Activated CD4-positive, alpha-beta T cell treated with anti-CD3 and anti-CD28 coated beads, Interleukin-2, amount 50 U/mL, for 16 hours (primary cell): ENCODE measurements at regions not wholly inside any gene's neighbourhood (a gene's known extent, or its start where the extent isn't known, plus 50 kb on each side); places are given as distances from the start of the nearest gene placed in this dataset.
A peak's percentile ranks its signal among the peaks of the same experiment; 100 is the strongest.

Experiments used
- DNase-seq: peaks from one replicate; pipeline ENCODE4 v3.0.0-alpha.2; 2020

DNA sequence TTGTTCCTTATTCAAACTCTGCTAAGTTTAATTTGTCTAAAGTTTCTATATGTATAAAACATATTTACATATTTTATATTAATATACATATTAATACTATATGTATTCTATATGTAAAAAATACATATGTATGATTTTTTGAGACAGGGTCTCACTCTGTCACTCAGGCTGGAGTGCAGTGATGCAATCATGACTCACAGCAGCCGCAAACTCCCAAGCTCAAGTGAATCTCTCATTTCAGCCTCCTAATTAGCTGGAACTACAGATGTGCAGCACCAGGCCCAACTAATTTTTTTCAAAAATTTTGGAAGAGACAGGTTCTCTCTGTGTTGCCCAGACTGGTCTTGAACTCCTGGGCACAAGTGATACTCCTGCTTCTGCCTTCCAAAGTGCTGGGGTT, 684.9 kb downstream of the TRAM1L1 start:
- no peak for DNase-seq

DNA sequence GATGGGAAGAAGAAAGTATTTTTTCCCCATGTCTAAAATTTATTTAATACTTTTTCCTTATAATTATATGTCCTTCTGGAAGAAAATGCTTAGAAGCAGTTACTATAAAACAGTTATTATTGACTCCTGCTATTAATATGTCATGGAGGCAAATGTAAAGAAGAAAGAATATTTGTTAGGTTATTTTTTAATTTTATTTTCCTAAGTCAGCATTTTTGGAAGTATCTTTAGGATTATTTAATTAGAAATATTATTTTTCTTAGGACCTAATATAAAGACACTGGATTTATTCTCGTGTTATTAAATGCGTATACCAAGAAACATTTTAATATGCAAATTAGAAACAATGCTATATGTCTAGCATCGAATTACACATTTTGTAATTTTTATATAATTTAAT, 687.7 kb downstream of the TRAM1L1 start:
- DNase-seq, result no peak

DNA sequence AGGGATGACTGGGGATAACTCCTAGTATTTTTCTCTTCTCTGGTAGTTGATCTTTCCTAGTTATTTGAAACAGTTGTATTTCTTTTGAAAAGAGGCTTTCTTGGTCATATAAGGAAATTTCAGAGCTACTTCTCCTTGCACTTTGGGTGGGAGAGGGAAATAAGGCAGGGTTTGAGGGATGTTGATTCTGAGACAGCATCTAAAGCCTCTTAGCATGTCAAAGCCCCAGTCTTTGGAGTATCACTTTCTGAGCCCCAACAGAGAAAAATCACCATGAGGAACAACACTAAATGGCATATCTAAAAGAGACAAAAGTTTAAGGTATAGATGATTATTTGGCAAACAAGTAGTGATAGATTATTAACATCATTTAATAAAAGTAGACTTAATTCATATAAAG, 688.1 kb downstream of the TRAM1L1 start:
- no peak for DNase-seq

DNA sequence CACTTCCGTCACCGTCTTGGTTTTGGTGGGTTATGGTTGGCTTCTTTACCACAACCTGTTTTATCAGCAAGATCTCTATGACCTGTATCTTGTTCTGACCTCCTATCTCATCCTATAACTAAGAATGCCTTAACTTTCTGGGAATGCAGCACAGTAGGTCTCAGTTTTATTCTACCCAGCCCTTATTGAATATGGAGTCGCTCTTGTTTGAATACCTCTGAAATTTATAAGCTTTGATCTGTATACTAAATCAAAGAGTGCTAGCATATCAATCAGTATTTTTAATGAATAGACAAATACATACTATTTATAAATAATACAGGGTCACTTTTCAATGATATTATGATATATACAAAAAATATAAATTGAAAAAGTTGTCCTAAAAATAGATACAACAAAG, 690.0 kb downstream of the TRAM1L1 start:
- DNase-seq, result no peak

DNA sequence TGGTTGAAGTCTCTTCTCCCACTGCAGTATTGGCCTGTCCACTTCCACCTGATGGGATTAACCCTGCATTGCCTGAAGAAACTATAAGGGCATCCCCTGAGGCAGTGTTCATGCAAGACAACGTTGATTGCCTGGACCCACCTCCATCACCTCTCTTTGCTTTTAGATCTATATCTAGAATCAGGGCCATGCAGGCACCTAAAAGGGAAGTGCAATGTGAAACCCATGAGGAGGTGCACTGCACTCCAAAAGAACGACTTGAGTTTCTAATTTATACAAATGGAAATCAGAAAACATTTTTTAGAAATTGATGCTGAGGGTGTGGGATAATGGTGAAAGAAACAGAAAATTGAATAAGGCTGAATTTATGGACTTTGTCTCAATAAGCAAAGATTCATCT, 694.4 kb downstream of the TRAM1L1 start:
- DNase-seq, result no peak

DNA sequence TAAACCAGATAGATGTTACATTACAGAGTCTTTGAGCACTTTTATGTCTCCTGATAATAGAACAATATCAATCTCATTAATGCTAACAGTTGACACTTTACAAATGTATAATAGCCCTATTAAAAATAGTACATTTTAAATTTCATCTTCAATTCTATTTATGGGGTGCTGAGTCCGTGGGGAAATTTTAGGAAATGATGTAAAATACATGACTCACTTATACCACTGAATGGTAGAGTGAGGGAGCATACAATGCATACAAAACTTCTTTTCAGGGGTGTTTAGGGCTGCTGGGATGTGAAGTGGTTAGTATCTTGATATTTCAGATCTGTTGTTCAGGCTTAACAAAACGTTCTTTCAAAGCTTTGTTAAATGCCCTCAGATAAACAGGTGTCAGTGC, 696.2 kb downstream of the TRAM1L1 start:
- no peak for DNase-seq

DNA sequence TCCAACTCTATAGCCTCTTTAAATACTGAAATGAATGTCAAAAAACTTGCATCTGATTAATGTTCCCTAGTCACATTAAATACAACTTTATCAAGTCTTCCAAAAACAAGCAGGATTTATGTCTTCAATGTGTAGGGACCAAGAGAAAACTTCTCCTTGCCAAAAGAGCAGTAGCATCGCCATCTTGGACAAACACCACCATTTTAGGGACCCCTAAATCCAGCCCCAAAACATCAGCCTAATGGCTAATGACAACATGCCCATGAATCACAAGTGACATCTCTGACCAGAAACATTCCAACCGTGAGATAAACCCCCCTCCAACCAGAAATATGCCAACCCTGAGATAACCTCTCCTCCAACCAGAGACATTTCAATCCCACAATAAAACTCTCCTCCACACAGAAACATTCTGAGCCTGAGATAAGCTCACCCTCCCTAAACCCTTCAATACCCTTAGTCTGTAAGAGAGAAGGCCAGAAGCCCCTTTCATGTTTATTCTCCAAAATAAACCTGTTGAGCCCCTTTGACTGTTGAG, 697.4 kb downstream of the TRAM1L1 start:
- DNase-seq, result no peak

DNA sequence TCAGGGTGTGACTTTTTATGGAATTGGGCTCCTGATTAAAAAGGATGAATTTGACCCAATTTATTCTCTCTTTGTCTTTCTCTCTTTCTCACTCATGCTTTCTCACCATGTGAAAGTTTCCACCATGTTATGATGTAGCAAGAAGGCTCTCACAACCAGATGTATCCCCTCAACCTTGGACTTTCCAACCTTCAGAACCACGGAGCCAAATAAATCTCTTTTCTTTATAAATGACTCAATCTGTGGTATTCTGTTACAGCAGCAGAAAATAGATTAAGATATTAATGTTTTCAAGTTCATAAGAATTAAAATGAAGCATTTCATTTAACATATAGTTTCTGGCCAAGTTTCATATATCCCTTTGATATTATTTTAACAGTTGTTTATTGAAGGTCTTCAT, 698.5 kb downstream of the TRAM1L1 start:
- DNase-seq, result no peak

DNA sequence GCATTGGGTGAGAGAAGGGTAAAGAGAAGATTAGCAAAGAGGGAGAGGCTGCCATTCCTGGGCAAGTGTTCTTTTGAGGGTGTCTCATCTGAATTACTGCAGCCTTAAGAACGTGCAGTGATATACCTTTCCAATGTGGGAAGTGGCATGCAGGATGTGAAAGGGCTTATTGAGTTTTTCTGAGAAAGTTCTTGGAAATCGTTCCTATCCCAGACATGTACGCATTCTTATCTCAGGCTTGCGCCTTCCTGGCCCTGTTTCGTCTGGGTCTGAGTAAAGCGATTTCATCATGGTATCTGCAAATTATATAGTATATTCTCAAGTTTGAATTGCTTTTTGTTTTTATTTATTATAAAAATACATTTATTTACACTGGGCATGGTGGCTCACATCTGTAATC, 699.8 kb downstream of the TRAM1L1 start:
- DNase-seq, result no peak

DNA sequence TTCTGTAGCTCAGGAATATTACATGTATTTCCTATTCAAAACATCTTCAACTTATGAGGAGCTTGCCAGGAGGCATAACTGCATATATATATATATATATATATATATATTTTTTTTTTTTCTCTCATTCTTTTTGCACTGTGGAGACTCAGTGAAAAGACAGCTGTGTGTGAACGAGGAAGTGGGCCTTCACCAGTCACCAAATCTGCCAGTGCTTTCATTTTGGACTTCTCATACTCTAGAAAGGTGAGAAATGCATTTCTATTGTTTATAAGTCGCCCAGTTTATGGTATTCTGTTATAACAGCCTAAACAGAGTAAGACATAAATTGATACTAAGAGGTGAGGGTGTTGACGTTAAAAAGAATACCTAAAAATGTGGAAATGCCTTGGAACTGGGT, 710.6 kb downstream of the TRAM1L1 start:
- no peak for DNase-seq

DNA sequence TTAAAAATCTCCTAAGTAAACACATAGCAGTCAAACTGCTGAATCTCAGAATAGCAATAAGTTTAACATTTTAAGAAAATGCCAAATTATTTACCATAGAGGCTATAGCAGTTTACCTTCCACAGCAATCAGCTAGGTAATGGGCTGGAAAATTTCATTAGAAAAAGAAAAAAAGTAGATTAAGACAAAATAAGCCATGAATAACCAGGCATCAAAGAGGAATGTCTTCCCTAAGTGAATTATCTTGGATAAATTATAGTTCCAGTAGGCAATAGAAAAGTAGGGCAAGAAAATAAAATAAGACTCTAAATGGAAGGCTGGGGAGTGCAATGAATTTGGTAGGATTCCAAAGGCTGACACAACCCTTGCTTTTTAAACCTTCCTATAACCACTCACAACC, 722.8 kb downstream of the TRAM1L1 start:
- no peak for DNase-seq

DNA sequence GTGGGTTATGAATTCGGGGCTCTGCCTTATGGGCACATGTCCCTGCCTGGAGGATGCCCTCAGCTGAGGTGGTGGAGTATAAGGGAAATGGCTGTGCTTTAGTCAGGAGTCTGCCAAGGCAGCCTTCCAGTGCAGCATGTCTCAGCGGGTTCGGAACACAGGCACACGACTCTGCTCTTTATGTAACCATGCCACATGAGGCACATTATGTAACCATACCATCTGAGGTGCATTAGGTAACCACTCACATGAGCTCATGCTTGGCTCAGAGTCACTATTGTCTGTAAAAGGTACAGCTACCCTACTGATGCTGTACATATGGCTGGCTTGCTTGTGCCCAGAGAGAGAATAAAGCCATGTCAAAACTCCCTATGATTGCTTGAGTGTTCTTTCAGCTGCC, 723.6 kb downstream of the TRAM1L1 start:
- no peak for DNase-seq

DNA sequence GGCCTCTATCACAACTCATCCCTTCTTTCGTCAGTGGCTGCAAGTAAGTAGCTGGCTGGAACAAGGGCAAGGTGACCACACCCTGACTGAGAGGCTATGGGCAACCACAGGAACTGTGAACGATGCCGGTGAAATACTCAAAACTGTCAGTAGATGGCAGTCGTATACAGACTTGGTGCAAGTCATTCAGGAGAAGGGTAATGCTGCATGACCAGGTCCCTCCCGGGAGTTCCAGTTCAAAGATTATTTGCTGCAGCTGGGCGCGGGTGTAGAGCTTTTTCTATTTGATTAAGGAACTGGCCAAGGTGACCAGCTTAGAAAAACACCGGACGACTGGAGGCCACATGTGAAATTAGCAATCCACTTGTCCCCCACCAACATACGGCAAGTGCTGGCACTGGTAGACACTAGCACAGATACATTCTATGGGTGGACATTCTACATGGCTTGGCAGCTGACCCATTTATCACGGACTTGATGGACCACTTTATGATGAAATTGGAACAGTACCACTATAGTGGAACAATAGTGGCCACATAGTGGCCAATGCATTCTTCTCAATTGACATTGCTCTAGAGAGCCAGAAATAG, 726.6 kb downstream of the TRAM1L1 start:
- peak; percentile 69 for DNase-seq

DNA sequence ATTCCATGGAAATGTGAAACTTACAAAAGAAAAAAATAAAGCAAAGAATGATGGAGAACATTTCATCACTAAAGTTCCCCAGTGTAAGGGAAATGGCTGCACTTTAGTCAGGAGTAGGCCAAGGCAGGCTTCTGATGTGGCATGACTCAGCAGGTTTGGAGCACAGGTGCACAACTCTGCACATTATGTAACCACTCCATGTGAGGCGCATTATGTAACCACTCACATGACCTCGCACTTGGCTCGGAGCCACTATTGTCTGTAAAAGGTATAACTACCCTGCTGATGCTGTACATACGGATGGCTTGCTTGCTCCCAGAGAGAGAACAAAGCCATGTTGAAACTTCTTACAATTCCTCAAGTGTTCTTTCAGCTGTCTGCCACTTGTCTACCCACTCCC, 727.6 kb downstream of the TRAM1L1 start:
- no peak for DNase-seq

DNA sequence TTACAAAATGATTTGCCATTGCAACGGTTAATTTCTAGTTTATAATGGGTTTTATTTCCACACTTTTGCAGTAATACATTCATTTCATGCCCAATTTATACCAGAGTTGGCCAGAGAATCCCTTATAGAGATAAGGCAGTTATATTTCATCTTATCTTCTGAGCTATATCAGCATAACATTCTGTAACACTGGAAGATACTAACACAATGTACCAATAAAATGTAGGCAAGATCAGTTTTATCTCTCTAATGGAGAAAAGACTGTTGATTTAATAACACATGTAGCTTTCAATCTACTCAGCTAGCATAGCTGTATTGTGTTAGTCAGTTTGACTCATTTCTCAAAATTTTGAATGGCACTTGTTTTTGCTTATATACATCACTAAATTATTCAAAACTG, 738.6 kb downstream of the TRAM1L1 start:
- no peak for DNase-seq

DNA sequence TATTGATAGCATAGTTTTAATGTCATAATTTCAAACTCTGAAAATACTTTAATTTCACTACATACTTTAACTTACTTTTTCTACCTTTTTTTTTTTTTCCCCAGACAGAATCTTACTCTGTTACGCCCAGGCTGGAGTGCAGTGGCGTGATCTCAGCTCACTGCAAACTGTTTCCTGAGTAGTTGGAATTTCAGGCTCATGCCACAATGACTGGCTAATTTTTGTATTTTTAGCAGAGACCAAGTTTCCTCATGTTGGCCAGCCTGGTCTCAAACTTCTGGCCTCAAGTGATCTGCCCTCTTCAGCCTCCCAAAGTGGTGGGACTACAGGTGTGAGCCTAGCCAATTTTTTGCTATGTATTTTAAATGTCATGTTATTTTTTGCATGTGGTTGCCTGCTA, 741.6 kb downstream of the TRAM1L1 start:
- no peak for DNase-seq

DNA sequence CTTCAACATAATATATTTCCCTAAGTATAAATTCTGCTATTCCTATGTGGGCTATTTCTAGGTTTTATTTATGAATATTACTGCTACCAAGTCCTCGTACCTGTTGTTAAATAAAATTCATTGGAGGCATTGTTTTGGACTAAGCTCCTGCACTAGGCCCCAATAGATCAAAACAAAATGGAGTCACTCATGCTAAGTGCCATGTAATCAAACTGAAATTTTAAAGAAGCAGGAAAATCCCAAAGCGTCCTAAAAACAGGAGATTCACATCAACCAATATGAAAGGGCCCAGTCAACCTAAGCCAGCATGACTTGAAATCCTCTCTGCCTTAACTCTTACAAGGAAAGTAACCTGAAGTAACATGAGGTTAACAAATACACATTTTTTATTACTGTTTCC, 743.2 kb downstream of the TRAM1L1 start:
- no peak for DNase-seq

DNA sequence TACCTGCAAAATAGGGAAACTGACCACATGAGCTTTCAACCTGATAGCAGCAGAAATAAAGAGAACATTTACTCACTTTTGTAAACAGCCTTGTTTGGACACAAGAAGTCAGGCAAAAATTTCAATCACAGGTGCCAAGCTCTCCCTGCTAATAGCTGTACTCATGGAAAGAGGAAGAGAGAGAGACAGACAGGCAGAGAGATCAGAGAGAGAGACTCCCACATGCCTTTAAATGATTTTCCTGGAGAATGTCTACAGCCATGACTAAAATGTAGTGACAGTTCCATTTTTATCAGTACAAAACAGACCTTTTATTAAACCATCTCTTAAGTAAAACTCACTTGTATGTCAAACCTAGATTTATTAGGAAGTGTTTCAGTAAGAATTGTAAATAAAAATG, 752.9 kb downstream of the TRAM1L1 start:
- DNase-seq, result no peak

DNA sequence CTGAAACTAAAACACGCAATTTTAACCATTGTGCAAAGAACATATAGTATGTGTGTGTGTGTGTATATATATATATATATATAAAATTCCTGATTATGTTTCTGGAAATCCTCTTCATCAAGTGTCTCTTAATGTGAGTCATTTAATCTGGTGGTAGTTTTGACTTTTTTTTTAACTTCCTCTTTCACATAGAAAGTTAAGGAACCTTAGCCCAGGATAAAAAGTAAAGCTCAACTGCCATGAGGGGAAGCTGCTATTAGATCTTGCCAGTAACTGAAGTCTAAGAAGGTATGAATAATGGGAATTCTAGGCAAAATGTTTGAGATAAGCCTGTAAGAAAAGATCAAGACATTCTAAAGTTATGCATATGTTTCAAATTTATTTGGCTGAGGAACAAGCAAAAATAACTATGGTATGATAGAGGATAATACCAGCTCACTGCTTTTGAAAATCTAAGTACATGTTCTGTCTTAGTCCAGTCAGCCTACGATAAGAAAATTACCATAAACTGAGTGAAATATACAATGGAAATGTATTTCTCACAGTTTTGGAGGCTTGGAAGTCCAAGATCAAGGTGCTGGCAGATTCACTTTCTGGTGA, 757.0 kb downstream of the TRAM1L1 start:
- no peak for DNase-seq

DNA sequence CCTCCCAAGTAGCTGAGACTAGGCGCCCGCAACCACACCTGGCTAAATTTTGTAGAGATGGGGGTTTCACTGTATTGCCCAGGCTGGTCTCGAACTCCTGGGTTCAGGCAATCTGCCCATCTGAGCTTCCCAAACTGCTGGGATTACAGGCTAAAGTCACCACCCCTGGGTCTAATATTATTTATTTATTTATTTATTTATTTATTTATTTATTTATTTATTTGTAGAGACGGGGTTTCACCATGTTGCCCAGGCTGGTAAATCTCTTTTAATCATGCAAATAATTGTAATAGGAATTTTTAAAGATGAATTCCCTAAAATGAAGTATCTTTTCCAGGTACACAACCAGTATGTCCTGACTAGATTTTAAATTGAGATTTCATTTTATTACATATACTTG, 761.8 kb downstream of the TRAM1L1 start:
- DNase-seq, result no peak

DNA sequence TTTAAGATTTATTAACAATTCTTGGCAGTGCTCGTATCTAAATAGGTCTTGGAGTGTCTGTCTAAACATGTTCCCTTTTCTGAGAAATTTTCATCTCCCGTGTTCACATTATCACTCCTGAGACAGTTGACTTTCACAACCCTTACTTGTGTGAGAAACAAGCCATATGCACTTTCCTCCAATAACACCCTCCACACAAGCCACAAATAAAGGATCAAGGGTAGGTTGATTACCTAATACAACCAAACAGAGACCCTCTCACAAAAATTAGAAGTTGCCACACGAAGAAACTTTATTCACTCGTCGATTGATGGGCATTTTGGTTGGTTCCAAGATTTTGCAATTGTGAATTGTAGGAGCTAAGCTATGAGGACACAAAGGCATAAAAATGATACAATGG, 763.9 kb downstream of the TRAM1L1 start:
- no peak for DNase-seq

DNA sequence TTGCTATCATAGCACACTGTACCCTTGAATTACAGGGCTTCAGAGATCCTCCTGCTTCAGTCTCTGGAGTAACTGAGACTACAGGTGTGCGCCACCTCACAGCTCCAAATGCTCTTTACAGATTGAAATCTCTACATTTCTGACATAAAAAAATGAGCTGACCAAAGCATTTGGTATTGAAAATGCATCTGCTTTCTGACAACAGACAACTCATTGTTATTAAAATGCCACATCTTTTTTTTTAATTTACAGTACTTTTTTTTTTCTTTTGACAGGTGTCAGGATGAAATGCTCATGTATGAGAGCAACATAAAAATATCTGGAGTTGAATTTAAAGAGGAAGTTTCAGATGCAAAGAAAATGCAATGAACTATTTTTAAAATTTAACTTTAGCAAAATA, 764.5 kb downstream of the TRAM1L1 start:
- no peak for DNase-seq

DNA sequence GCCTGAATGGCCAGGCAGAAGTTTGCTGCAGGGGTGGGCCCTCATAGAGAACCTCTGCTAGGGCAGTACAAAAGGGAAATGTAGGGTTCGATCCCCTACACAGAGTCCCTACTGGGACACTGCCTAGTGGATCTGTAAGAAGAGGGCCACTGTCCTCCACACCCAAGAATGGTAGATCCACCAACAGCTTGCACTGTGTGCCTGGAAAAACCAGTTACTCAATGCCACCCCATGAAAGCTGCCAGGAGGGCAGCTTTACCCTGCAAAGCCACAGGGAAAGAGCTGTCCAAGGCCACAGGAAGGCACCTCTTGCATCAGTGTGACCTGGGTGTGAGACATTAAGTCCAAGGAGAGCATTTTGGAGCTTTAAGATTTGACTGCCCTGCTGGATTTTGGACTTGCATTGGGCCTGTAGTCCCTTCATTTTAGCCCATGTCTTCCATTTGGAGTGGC, 781.6 kb downstream of the TRAM1L1 start:
- no peak for DNase-seq

DNA sequence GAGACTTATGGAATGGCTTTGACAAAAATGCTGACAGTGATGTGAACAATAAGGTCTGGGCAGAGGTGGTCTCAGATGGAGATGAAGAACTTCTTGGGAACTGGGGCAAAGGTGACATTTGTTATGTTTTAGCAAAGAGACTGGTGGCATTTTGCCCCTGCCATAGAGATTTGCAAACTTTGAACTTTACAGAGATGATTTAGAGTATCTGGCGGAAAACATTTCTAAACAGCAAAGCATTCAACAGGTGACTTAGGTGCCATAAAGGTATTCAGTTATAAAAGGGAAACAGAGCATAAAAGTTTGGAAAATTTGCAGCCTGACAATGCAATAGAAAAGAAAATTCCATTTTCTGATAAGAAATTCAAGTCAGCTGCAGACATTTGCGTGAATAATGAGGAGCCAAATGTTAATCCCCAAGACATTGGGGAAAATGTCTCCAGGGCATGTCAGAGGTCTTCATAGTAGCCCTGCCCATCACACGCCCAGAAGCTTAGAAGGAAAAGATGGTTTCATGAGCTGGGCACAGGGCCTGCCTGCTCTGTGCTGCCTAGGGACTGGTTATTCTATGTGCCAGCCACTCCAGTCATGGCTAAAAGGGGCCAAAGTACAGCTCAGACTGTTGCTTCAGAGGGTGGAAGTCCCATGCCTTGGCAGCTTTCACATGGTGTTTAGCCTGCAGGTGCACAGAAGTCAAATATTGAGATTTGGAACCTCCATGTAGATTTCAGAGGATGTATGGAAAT, 782.2 kb downstream of the TRAM1L1 start:
- DNase-seq, result no peak
